ENCODE measurements at regions not wholly inside any gene's neighbourhood (a gene's known extent, or its start where the extent isn't known, plus 50 kb on each side); places are given as distances from the start of the nearest gene placed in this dataset.

GRCh38 chr7:25537662-25538375 lies 309.5 kb upstream of the NPVF start:
- intact Hi-C loops (cut with DNase I; ENCODE audit: low total_unique reads) = no loop called here
- Histone ChIP-seq H3K4me3 (no peak overlapping the region), H3K9me3 (no peaks in the 10 kb centered on the region), H3K27ac (no peak overlapping the region), H3K27me3 (no peaks in the 10 kb centered on the region), H3K36me3 (ENCODE audit: low read depth, missing control alignments) (no peaks in the 10 kb centered on the region), H3K4me1 (peaks cover 10% of the 10 kb centered on the region)
- DNase-seq = no peak
- 74 to 76% methylated on average over 3 of the region's 3 CpGs for WGBS, 2 donors
- no peak for TF ChIP-seq CTCF (IDR thresholded peaks at IDR 0.05)
- TF ChIP-seq POLR2A (IDR thresholded peaks at IDR 0.05) = no peak

GRCh38 chr7:25541094-25541821 lies 313.0 kb upstream of the NPVF start:
- Histone ChIP-seq H3K9me3 (no peaks in the 10 kb centered on the region), H3K4me3 (no peak overlapping the region), H3K27ac (no peak overlapping the region), H3K36me3 (ENCODE audit: low read depth, missing control alignments) (no peaks in the 10 kb centered on the region), H3K4me1 (peaks cover 7% of the 10 kb centered on the region), H3K27me3 (no peaks in the 10 kb centered on the region)
- WGBS, 2 donors = 68 to 73% methylated on average over 4 to 6 of the region's 6 CpGs
- no peak for TF ChIP-seq CTCF (IDR thresholded peaks at IDR 0.05)
- TF ChIP-seq POLR2A (IDR thresholded peaks at IDR 0.05) = no peak
- intact Hi-C loops (cut with DNase I; ENCODE audit: low total_unique reads) = no loop called here
- DNase-seq = no peak

GRCh38 chr7:25541877-25542276 lies 313.6 kb upstream of the NPVF start:
- Histone ChIP-seq H3K27me3 (no peaks in the 10 kb centered on the region), H3K36me3 (ENCODE audit: low read depth, missing control alignments) (no peaks in the 10 kb centered on the region), H3K27ac (no peak overlapping the region), H3K4me1 (peaks cover 7% of the 10 kb centered on the region), H3K9me3 (no peaks in the 10 kb centered on the region), H3K4me3 (no peak overlapping the region)
- intact Hi-C loops (cut with DNase I; ENCODE audit: low total_unique reads) = no loop called here
- TF ChIP-seq POLR2A (IDR thresholded peaks at IDR 0.05) (no peak), CTCF (IDR thresholded peaks at IDR 0.05) (no peak)
- WGBS, 2 donors = 72 to 79% methylated on average over 3 of the region's 3 CpGs
- DNase-seq = no peak

GRCh38 chr7:25543210-25543609 lies 314.9 kb upstream of the NPVF start:
- Histone ChIP-seq H3K36me3 (ENCODE audit: low read depth, missing control alignments) (no peaks in the 10 kb centered on the region), H3K27me3 (no peaks in the 10 kb centered on the region), H3K27ac (no peak overlapping the region), H3K4me3 (no peak overlapping the region), H3K9me3 (no peaks in the 10 kb centered on the region), H3K4me1 (peaks cover 8% of the 10 kb centered on the region)
- no peak for DNase-seq
- WGBS, 2 donors = 92% methylated on average over 7 of the region's 7 CpGs
- intact Hi-C loops (cut with DNase I; ENCODE audit: low total_unique reads) = no loop called here
- no peak for TF ChIP-seq POLR2A (IDR thresholded peaks at IDR 0.05)
- TF ChIP-seq CTCF (IDR thresholded peaks at IDR 0.05) = no peak

All from testis (tissue), 2 donors.